IPS-15b (cell line): ENCODE measurements at regions not wholly inside any gene's neighbourhood (a gene's known extent, or its start where the extent isn't known, plus 50 kb on each side); places are given as distances from the start of the nearest gene placed in this dataset.

ENCODE experiments used
- H3K27me3 ChIP-seq: one replicate; pipeline ENCODE4 v1.6.1; 2013; ENCODE audit warnings: low read length; ENCODE audit not compliant: control insufficient read depth, insufficient read depth
- H3K36me3 ChIP-seq: one replicate; pipeline ENCODE4 v1.6.1; 2013; ENCODE audit warnings: low read length; ENCODE audit not compliant: control insufficient read depth, insufficient read depth
- H3K4me1 ChIP-seq: one replicate; pipeline ENCODE4 v1.6.1; 2013; ENCODE audit warnings: mild to moderate bottlenecking, low read length; ENCODE audit not compliant: control insufficient read depth, insufficient read depth
- H3K4me3 ChIP-seq: one replicate; pipeline ENCODE4 v1.5.1; 2013; ENCODE audit warnings: low read depth, low read length
- H3K9ac ChIP-seq: one replicate; pipeline ENCODE4 v1.6.1; 2013; ENCODE audit warnings: low read depth, mild to moderate bottlenecking, low read length
- H3K9me3 ChIP-seq: one replicate; pipeline ENCODE4 v1.6.1; 2013; ENCODE audit warnings: mild to moderate bottlenecking, low read length; ENCODE audit not compliant: control insufficient read depth, insufficient read depth

GRCh38 chr20:37643400-37643799, 50.4 kb upstream of the CTNNBL1 start:
- Histone ChIP-seq H3K36me3 (no peaks in the 10 kb centered on the region), H3K9me3 (no peaks in the 10 kb centered on the region), H3K27me3 (peaks cover 2% of the 10 kb centered on the region), H3K9ac (no peak overlapping the region), H3K4me3 (no peak overlapping the region), H3K4me1 (no peaks in the 10 kb centered on the region)

- Histone ChIP-seq H3K9me3 (no peaks in the 10 kb centered on the region), H3K36me3 (no peaks in the 10 kb centered on the region), H3K4me1 (no peaks in the 10 kb centered on the region), H3K27me3 (peaks cover 2% of the 10 kb centered on the region), H3K9ac (no peak overlapping the region), H3K4me3 (no peak overlapping the region)
Observed at GRCh38 chr20:37642246-37642645, 51.6 kb upstream of the CTNNBL1 start.

GRCh38 chr20:37640600-37641561, 52.9 kb upstream of the CTNNBL1 start:
- H3K9ac ChIP-seq = no peak overlapping the region
- no peaks in the 10 kb centered on the region for H3K36me3 ChIP-seq
- peaks cover 2% of the 10 kb centered on the region for H3K27me3 ChIP-seq
- H3K9me3 ChIP-seq = no peaks in the 10 kb centered on the region
- no peaks in the 10 kb centered on the region for H3K4me1 ChIP-seq
- H3K4me3 ChIP-seq = no peak overlapping the region

GRCh38 chr20:37638527-37638926, 55.3 kb upstream of the CTNNBL1 start:
- H3K9ac ChIP-seq = no peak overlapping the region
- H3K4me1 ChIP-seq = no peaks in the 10 kb centered on the region
- no peaks in the 10 kb centered on the region for H3K27me3 ChIP-seq
- H3K9me3 ChIP-seq = no peaks in the 10 kb centered on the region
- no peaks in the 10 kb centered on the region for H3K36me3 ChIP-seq
- H3K4me3 ChIP-seq = no peak overlapping the region

GRCh38 chr20:37636977-37637376, 56.9 kb upstream of the CTNNBL1 start:
- Histone ChIP-seq H3K4me1 (no peaks in the 10 kb centered on the region), H3K4me3 (no peak overlapping the region), H3K36me3 (no peaks in the 10 kb centered on the region), H3K27me3 (no peaks in the 10 kb centered on the region), H3K9ac (no peak overlapping the region), H3K9me3 (no peaks in the 10 kb centered on the region)

GRCh38 chr20:37636212-37636975, 57.4 kb upstream of the CTNNBL1 start:
- no peaks in the 10 kb centered on the region for H3K9me3 ChIP-seq

GRCh38 chr20:37630993-37631392, 62.8 kb upstream of the CTNNBL1 start:
- no peaks in the 10 kb centered on the region for H3K4me1 ChIP-seq
- H3K9ac ChIP-seq = no peak overlapping the region
- no peak overlapping the region for H3K4me3 ChIP-seq
- no peaks in the 10 kb centered on the region for H3K36me3 ChIP-seq
- H3K9me3 ChIP-seq = no peaks in the 10 kb centered on the region
- H3K27me3 ChIP-seq = peaks cover 6% of the 10 kb centered on the region

More at GRCh38 chr20:37636212-37636975, 57.4 kb upstream of the CTNNBL1 start:
- no peaks in the 10 kb centered on the region for H3K4me1 ChIP-seq
- no peak overlapping the region for H3K4me3 ChIP-seq
- no peaks in the 10 kb centered on the region for H3K36me3 ChIP-seq
- no peaks in the 10 kb centered on the region for H3K27me3 ChIP-seq
- H3K9ac ChIP-seq = no peak overlapping the region

GRCh38 chr20:37630166-37630565, 63.7 kb upstream of the CTNNBL1 start:
- no peaks in the 10 kb centered on the region for H3K36me3 ChIP-seq
- H3K4me1 ChIP-seq = no peaks in the 10 kb centered on the region
- H3K4me3 ChIP-seq = no peak overlapping the region
- H3K27me3 ChIP-seq = peaks cover 6% of the 10 kb centered on the region
- no peak overlapping the region for H3K9ac ChIP-seq
- H3K9me3 ChIP-seq = no peaks in the 10 kb centered on the region

- H3K4me3 ChIP-seq = no peak overlapping the region
- no peak overlapping the region for H3K9ac ChIP-seq
- H3K9me3 ChIP-seq = no peaks in the 10 kb centered on the region
- H3K27me3 ChIP-seq = peaks cover 6% of the 10 kb centered on the region
- H3K4me1 ChIP-seq = no peaks in the 10 kb centered on the region
- H3K36me3 ChIP-seq = no peaks in the 10 kb centered on the region
Observed at GRCh38 chr20:37627767-37628130, 66.1 kb upstream of the CTNNBL1 start.

GRCh38 chr20:37627060-37627766, 66.6 kb upstream of the CTNNBL1 start:
- H3K9ac ChIP-seq = no peak overlapping the region
- peaks cover 6% of the 10 kb centered on the region for H3K27me3 ChIP-seq
- H3K9me3 ChIP-seq = no peaks in the 10 kb centered on the region
- H3K36me3 ChIP-seq = no peaks in the 10 kb centered on the region
- H3K4me1 ChIP-seq = no peaks in the 10 kb centered on the region
- H3K4me3 ChIP-seq = no peak overlapping the region

- Histone ChIP-seq H3K4me1 (no peaks in the 10 kb centered on the region), H3K9me3 (no peaks in the 10 kb centered on the region), H3K4me3 (no peak overlapping the region), H3K9ac (no peak overlapping the region), H3K36me3 (no peaks in the 10 kb centered on the region), H3K27me3 (peaks cover 6% of the 10 kb centered on the region)
Observed at GRCh38 chr20:37624963-37625362, 68.9 kb upstream of the CTNNBL1 start.
